HG02610 (cell line): ENCODE measurements at regions not wholly inside any gene's neighbourhood (a gene's known extent, or its start where the extent isn't known, plus 50 kb on each side); places are given as distances from the start of the nearest gene placed in this dataset.

Experiments used
- ATAC-seq: cut with Tn5 transposase; IDR thresholded peaks from one replicate; pipeline ENCODE4 v1.9.1; 2021; ENCODE audit warnings: mild to moderate bottlenecking, moderate library complexity; ENCODE audit not compliant: unreplicated experiment

- ATAC-seq = no peak
Observed at GRCh38 chr4:125735102-125735501, 420.3 kb downstream of the FAT4 start.

- ATAC-seq = no peak
Observed at GRCh38 chr4:125736057-125736456, 421.3 kb downstream of the FAT4 start.

DNA sequence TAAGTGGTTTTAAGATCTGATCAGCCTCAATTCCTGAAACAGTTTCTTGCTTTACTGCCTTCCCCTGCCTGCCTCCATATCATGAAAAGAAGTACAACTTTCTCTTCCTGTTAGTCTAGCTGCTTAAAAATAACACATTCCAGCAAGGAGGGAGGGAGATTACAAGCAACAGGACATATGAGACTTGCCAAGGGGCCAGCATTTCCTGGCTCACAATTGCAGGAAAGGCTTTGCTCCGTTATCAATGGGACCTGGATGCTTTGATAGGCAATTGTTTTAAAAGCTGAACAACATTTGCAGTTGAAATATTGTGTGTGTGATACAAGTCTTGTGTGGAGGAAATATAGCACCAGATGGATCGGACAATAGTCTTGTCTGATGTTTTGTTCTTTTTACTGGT is 425.0 kb downstream of the FAT4 start:
- no peak for ATAC-seq

DNA sequence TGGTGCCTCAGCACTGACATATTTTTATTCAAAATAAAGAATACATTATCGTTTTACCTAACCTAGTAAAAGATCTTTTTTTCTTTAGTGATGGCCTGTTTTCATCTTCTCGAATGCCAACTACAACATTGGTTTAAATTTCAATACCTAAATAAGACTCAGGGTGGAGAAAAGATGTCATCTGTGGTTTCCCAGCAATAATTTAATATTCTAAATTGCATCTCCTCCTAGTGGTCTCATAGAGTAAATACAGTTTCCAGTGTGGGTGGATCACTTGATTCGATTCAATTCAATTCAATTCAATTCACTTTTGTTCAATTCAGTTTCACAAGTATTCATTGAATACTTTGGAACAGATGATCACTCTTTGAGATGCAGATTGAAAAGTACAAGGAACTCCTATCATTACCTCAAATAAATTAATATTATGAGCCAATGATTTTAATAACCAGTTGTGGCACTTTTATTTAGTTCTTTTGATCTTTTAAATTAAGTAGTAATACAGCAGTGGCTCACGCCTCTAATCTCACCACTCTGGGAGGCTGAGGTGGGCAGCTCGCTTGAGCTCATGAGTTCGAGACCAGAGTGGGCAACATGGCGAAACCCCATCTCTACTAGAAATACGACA is 427.2 kb downstream of the FAT4 start:
- no peak for ATAC-seq

- ATAC-seq = no peak
Observed at GRCh38 chr4:125744891-125745364, 430.2 kb downstream of the FAT4 start.

DNA sequence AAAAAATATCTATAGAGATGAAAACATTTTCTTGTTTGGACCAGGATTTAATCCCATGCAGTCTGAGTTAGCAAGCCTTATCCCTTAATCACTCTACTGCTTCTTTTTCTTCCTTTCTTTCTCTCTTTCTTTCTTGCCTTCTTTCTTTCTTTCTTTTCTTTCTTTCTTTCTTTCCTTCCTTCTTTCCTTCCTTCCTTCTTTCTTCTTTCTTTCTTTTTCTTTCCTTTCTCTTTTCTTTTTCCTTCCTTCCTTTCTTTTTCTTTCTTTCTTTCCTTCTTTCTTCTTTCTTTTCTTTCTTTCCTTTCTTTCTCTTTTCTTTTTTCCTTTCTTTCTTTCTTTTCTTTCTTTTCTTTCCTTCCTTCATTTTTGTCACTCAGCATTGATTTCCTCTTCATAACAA is 434.6 kb downstream of the FAT4 start:
- ATAC-seq = no peak

DNA sequence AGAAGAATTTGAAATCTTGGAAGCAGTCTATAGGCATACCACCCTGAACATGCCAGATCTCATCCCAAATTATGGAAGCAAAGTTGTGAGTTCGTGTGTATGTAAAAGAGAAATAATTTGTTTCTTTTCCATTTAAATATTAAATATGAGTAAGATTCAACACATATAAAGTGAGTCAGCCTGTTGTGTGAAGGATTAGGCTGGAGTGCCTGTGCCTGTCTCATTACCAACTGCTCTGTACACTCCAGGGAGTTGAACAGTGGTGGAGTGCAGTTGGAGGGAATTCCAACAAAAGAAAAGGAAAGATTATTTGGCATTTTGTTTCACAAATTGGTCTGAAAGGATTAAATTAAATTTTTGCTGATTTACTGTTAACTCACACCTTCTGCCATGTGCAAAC is 435.6 kb downstream of the FAT4 start:
- no peak for ATAC-seq

- ATAC-seq = no peak
Observed at GRCh38 chr4:125750828-125751466, 436.2 kb downstream of the FAT4 start.

- ATAC-seq = no peak
Observed at GRCh38 chr4:125758438-125758837, 443.7 kb downstream of the FAT4 start.

- no peak for ATAC-seq
Observed at GRCh38 chr4:125760201-125760819, 445.6 kb downstream of the FAT4 start.

GRCh38 chr4:125760956-125761355 is 446.2 kb downstream of the FAT4 start:
- ATAC-seq = no peak

- ATAC-seq = no peak
Observed at GRCh38 chr4:125762537-125762936, 447.8 kb downstream of the FAT4 start.

DNA sequence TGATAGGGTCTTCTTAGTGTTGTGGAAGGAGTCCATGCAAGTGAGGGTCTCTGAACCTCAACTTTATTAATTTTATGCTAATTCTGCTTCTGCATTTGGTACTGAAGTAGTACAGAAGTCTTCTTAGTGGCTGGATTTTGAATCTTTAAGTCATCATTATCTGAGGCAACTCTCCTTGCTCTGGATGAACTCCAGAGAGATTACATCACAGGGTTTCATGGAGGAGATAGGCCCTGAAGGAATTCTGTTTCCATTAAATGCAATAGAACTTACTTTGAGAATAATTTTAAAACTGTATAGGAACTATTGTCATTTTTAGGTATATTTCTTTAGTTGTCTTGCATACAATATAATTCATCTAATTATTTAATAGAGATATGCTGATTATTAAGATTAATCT is 451.2 kb downstream of the FAT4 start:
- no peak for ATAC-seq

GRCh38 chr4:125770814-125771398 is 456.2 kb downstream of the FAT4 start:
- ATAC-seq = no peak

DNA sequence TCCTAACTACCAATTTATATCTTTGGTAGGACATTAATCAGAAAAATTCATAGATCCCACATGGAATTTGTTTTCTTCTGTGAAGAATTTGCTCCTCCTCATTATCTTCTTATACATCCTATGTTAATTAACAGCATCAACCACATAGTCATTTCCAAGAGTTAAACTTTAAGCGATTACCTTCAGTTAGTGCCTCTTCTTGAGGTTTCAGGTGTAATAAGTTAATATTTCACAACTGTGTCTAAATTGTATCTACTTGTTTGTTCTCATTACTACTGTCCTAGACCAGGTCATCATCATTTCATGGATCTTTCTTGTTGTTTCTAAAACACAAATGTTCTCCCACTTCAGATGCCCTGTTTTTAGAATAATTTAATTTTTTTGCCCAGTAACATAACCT is 457.9 kb downstream of the FAT4 start:
- ATAC-seq = no peak

GRCh38 chr4:125773502-125773901 is 458.7 kb downstream of the FAT4 start:
- ATAC-seq = no peak

DNA sequence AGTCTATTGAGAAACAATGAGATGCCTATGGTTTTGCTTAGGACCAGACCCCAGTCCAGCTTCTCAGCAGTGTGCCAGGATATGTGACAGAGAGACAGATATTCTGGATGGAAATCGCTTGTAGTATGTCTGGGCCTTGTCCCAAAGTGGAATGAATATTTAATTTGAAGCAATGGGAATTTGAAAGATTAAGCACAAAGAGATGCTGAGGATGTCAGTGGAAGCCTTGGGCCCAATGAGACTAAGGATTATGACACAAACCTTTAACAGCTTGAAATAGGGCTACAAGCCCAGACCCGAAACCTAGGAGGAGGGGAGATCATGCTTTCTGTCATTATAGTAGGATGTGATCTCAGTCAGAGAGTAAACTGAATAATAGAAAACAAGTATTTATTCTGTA is 459.2 kb downstream of the FAT4 start:
- no peak for ATAC-seq

- no peak for ATAC-seq
Observed at GRCh38 chr4:125776146-125776545, 461.4 kb downstream of the FAT4 start.

- ATAC-seq = no peak
Observed at GRCh38 chr4:125780164-125780563, 465.4 kb downstream of the FAT4 start.

DNA sequence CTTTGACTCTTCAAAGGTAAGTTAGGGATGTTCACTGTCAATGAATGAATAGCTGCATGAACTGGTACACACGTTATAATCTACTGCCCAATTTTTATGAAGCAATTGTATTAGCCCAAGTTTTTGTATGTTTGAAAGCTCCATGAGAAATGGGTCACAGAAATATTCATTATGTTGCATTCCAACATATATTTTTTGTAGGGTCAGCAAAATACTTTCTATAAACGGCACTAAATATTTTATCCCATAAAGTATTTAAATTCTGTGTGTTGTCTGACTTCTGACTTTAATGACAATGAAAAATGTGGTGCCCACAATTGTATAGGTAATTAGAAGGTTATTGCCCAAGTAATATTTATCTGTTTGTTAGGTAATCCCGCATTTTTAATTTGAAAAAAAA is 466.0 kb downstream of the FAT4 start:
- no peak for ATAC-seq

- ATAC-seq = no peak
Observed at GRCh38 chr4:125781651-125782050, 466.9 kb downstream of the FAT4 start.

- no peak for ATAC-seq
Observed at GRCh38 chr4:125784741-125785140, 470.0 kb downstream of the FAT4 start.
